ENCODE measurements at regions not wholly inside any gene's neighbourhood (a gene's known extent, or its start where the extent isn't known, plus 50 kb on each side); places are given as distances from the start of the nearest gene placed in this dataset.

GRCh38 chr4:189083769-189084168, 856.9 kb upstream of the FRG1 start:
- no peak overlapping the region for H3K4me2 ChIP-seq (ENCODE audit: low read length)
- H3K36me3 ChIP-seq (ENCODE audit: control insufficient read depth, low read length) = no peaks in the 10 kb centered on the region
- H3K4me1 ChIP-seq (ENCODE audit: control insufficient read depth, low read length) = no peaks in the 10 kb centered on the region
- TF ChIP-seq EZH2phosphoT487 (IDR thresholded peaks at IDR 0.05; ENCODE audit: borderline replicate concordance, low read length) (no peak), CTCF (IDR thresholded peaks at IDR 0.05; ENCODE audit: low read depth, low read length, poor library complexity, severe bottlenecking) (no peak)
- H3K9me2 ChIP-seq (replicated peaks; ENCODE audit: control insufficient read depth, low read length) = no peaks in the 10 kb centered on the region
- H4K20me1 ChIP-seq (ENCODE audit: control insufficient read depth, insufficient read depth, low read depth, low read length) = no peaks in the 10 kb centered on the region
- H3K27ac ChIP-seq (ENCODE audit: low read depth, low read length) = no peak overlapping the region
- no peaks in the 10 kb centered on the region for H3F3A ChIP-seq (ENCODE audit: control insufficient read depth, insufficient read depth)
- no peaks in the 10 kb centered on the region for H3K9me3 ChIP-seq (ENCODE audit: control insufficient read depth, insufficient read depth, low read length)
- no peak overlapping the region for H3K4me3 ChIP-seq (ENCODE audit: low read length)
- H3K79me2 ChIP-seq (ENCODE audit: control insufficient read depth, low read length) = no peaks in the 10 kb centered on the region
- no peaks in the 10 kb centered on the region for H3K27me3 ChIP-seq (ENCODE audit: control insufficient read depth, low read length)

- H3F3A ChIP-seq (ENCODE audit: control insufficient read depth, insufficient read depth) = no peaks in the 10 kb centered on the region
- H4K20me1 ChIP-seq (ENCODE audit: control insufficient read depth, insufficient read depth, low read depth, low read length) = no peaks in the 10 kb centered on the region
- no peaks in the 10 kb centered on the region for H3K9me2 ChIP-seq (replicated peaks; ENCODE audit: control insufficient read depth, low read length)
- TF ChIP-seq CTCF (IDR thresholded peaks at IDR 0.05; ENCODE audit: low read depth, low read length, poor library complexity, severe bottlenecking) (no peak), EZH2phosphoT487 (IDR thresholded peaks at IDR 0.05; ENCODE audit: borderline replicate concordance, low read length) (no peak)
- no peak overlapping the region for H3K27ac ChIP-seq (ENCODE audit: low read depth, low read length)
- no peaks in the 10 kb centered on the region for H3K36me3 ChIP-seq (ENCODE audit: control insufficient read depth, low read length)
- H3K9me3 ChIP-seq (ENCODE audit: control insufficient read depth, insufficient read depth, low read length) = no peaks in the 10 kb centered on the region
- no peak overlapping the region for H3K4me2 ChIP-seq (ENCODE audit: low read length)
- no peaks in the 10 kb centered on the region for H3K27me3 ChIP-seq (ENCODE audit: control insufficient read depth, low read length)
- no peaks in the 10 kb centered on the region for H3K79me2 ChIP-seq (ENCODE audit: control insufficient read depth, low read length)
- no peaks in the 10 kb centered on the region for H3K4me1 ChIP-seq (ENCODE audit: control insufficient read depth, low read length)
- H3K4me3 ChIP-seq (ENCODE audit: low read length) = no peak overlapping the region
Observed at GRCh38 chr4:189084671-189085070, 856.0 kb upstream of the FRG1 start.

GRCh38 chr4:189087971-189088370, 852.7 kb upstream of the FRG1 start:
- TF ChIP-seq CTCF (IDR thresholded peaks at IDR 0.05; ENCODE audit: low read depth, low read length, poor library complexity, severe bottlenecking) (no peak), EZH2phosphoT487 (IDR thresholded peaks at IDR 0.05; ENCODE audit: borderline replicate concordance, low read length) (no peak)

GRCh38 chr4:189088780-189089179, 851.9 kb upstream of the FRG1 start:
- no peak overlapping the region for H3K27ac ChIP-seq (ENCODE audit: low read depth, low read length)

More at GRCh38 chr4:189087971-189088370, 852.7 kb upstream of the FRG1 start:
- Histone ChIP-seq H3F3A (ENCODE audit: control insufficient read depth, insufficient read depth) (no peaks in the 10 kb centered on the region), H3K4me1 (ENCODE audit: control insufficient read depth, low read length) (no peaks in the 10 kb centered on the region), H3K79me2 (ENCODE audit: control insufficient read depth, low read length) (no peaks in the 10 kb centered on the region), H3K4me3 (ENCODE audit: low read length) (no peak overlapping the region), H3K27ac (ENCODE audit: low read depth, low read length) (no peak overlapping the region), H4K20me1 (ENCODE audit: control insufficient read depth, insufficient read depth, low read depth, low read length) (no peaks in the 10 kb centered on the region), H3K9me3 (ENCODE audit: control insufficient read depth, insufficient read depth, low read length) (no peaks in the 10 kb centered on the region), H3K27me3 (ENCODE audit: control insufficient read depth, low read length) (no peaks in the 10 kb centered on the region), H3K36me3 (ENCODE audit: control insufficient read depth, low read length) (no peaks in the 10 kb centered on the region), H3K4me2 (ENCODE audit: low read length) (no peak overlapping the region), H3K9me2 (replicated peaks; ENCODE audit: control insufficient read depth, low read length) (no peaks in the 10 kb centered on the region; the same call in 1 of the 2 replicates)

More at GRCh38 chr4:189088780-189089179, 851.9 kb upstream of the FRG1 start:
- Histone ChIP-seq H3K27me3 (ENCODE audit: control insufficient read depth, low read length) (no peaks in the 10 kb centered on the region), H3K4me2 (ENCODE audit: low read length) (no peak overlapping the region), H3K4me3 (ENCODE audit: low read length) (no peak overlapping the region), H3K36me3 (ENCODE audit: control insufficient read depth, low read length) (no peaks in the 10 kb centered on the region), H4K20me1 (ENCODE audit: control insufficient read depth, insufficient read depth, low read depth, low read length) (no peaks in the 10 kb centered on the region), H3K79me2 (ENCODE audit: control insufficient read depth, low read length) (no peaks in the 10 kb centered on the region), H3F3A (ENCODE audit: control insufficient read depth, insufficient read depth) (no peaks in the 10 kb centered on the region), H3K4me1 (ENCODE audit: control insufficient read depth, low read length) (no peaks in the 10 kb centered on the region), H3K9me3 (ENCODE audit: control insufficient read depth, insufficient read depth, low read length) (no peaks in the 10 kb centered on the region), H3K9me2 (replicated peaks; ENCODE audit: control insufficient read depth, low read length) (no peaks in the 10 kb centered on the region; the same call in 1 of the 2 replicates)
- TF ChIP-seq EZH2phosphoT487 (IDR thresholded peaks at IDR 0.05; ENCODE audit: borderline replicate concordance, low read length) (no peak), CTCF (IDR thresholded peaks at IDR 0.05; ENCODE audit: low read depth, low read length, poor library complexity, severe bottlenecking) (no peak)

All from DOHH2 (cell line).